ENCODE measurements at regions not wholly inside any gene's neighbourhood (a gene's known extent, or its start where the extent isn't known, plus 50 kb on each side); places are given as distances from the start of the nearest gene placed in this dataset.

DNA sequence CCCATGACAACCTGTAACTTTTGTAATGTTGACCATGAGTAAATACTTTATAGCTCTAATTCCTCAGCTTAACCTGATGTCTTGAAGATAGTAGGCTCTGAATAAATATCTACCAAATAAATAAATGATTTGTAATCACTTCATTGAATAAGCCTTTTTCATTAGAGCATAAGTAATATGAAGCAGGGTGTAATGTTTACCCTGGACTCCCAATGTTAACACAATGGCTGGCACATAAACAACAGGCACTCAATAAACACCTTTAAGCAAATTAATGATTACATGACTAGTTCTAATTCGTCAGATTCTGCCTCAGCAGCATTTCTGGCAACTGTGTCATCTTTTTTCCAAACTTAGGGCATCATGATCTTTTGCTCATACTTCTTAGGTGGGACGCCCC is 396.3 kb downstream of the LIG4 start:
- no peak overlapping the region for H3K27ac Mint-ChIP-seq
- no peaks in the 10 kb centered on the region for H3K36me3 Mint-ChIP-seq
- no peak for ATAC-seq

DNA sequence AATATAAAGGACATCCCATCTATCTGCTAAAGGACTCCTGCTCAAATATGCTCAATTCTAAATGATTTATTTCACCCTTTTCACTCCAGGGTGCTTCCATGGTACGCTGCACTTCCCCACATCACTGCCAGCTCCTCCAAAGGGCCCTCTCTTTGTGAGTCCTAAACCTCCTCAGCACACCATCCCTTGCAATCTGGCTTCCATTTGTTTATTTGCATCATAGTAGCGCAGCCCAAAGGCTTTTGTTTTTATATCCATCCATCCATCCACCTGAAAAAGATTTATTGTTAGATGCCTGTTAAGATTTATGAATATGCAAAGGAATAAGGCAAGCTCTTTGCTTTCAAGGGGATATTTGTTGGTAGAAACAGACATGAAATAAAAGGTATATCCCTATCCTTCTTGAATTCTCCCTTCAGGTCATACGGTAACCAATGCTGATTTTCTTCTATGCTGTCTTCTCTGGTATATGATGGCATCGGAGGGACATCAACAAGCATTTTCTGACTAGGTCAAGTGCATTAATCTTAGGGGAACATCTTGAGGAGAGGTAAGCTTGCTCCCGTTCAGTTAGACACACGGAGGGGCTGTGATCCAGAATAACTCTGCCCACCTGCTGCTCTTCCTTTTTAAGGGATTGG is 397.6 kb downstream of the LIG4 start:
- no peak for TF ChIP-seq ESRRA (CRISPR knock-in tag; IDR thresholded peaks at IDR 0.05; ENCODE audit: borderline replicate concordance)
- TF ChIP-seq SOX15 (CRISPR knock-in tag; IDR thresholded peaks at IDR 0.05) = no peak
- no peak for TF ChIP-seq TCF7 (CRISPR knock-in tag; IDR thresholded peaks at IDR 0.05; ENCODE audit: low read depth)
- Mint-ChIP-seq H3K27ac (peak overlapping the region; percentile 92), H3K4me1 (peaks cover 56% of the 10 kb centered on the region), H3K27me3 (ENCODE audit: low read depth) (no peaks in the 10 kb centered on the region), H3K36me3 (no peaks in the 10 kb centered on the region), H3K4me3 (peak overlapping the region; percentile 41), H3K9me3 (no peaks in the 10 kb centered on the region)
- POLR2A ChIA-PET = no interaction called here
- ATAC-seq = peak; percentile 98
- CTCF ChIA-PET = no interaction called here
- no peak for DNase-seq (ENCODE audit: low spot score)

More for the DNA sequence above, 396.3 kb downstream of the LIG4 start:
- Mint-ChIP-seq H3K4me3 (no peak overlapping the region), H3K4me1 (peaks cover 62% of the 10 kb centered on the region), H3K27me3 (ENCODE audit: low read depth) (no peaks in the 10 kb centered on the region), H3K9me3 (no peaks in the 10 kb centered on the region)
- no peak for DNase-seq (ENCODE audit: low spot score)
- CTCF ChIA-PET = no interaction called here
- POLR2A ChIA-PET = interaction anchor here (0.8 kb wide), 1 partner anchor 32 kb away, joined by 4 read pairs; no protein-coding TSS in a partner anchor
- TF ChIP-seq ZNF232 (CRISPR knock-in tag; IDR thresholded peaks at IDR 0.05) (no peak), ZNF121 (CRISPR knock-in tag; IDR thresholded peaks at IDR 0.05) (no peak), KAT7 (CRISPR knock-in tag; IDR thresholded peaks at IDR 0.05; ENCODE audit: borderline replicate concordance) (no peak), ZNF416 (CRISPR knock-in tag; IDR thresholded peaks at IDR 0.05) (no peak), ZNF263 (CRISPR knock-in tag; IDR thresholded peaks at IDR 0.05; ENCODE audit: low read depth) (no peak), GABPB1 (CRISPR knock-in tag; IDR thresholded peaks at IDR 0.05) (no peak), SMAD3 (CRISPR knock-in tag; IDR thresholded peaks at IDR 0.05; ENCODE audit: borderline replicate concordance) (no peak), ZNF219 (CRISPR knock-in tag; IDR thresholded peaks at IDR 0.05; ENCODE audit: borderline replicate concordance) (no peak), ESRRA (CRISPR knock-in tag; IDR thresholded peaks at IDR 0.05; ENCODE audit: borderline replicate concordance) (no peak), GTF2I (CRISPR knock-in tag; conservative IDR thresholded peaks at IDR 0.05) (no peak), FOXK1 (CRISPR knock-in tag; IDR thresholded peaks at IDR 0.05) (no peak)
- TF ChIP-seq, protein P1, sequence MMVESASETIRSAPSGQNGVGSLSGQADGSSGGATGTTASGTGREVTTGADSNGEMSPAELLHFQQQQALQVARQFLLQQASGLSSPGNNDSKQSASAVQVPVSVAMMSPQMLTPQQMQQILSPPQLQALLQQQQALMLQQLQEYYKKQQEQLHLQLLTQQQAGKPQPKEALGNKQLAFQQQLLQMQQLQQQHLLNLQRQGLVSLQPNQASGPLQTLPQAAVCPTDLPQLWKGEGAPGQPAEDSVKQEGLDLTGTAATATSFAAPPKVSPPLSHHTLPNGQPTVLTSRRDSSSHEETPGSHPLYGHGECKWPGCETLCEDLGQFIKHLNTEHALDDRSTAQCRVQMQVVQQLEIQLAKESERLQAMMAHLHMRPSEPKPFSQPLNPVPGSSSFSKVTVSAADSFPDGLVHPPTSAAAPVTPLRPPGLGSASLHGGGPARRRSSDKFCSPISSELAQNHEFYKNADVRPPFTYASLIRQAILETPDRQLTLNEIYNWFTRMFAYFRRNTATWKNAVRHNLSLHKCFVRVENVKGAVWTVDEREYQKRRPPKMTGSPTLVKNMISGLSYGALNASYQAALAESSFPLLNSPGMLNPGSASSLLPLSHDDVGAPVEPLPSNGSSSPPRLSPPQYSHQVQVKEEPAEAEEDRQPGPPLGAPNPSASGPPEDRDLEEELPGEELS (CRISPR knock-in tag; IDR thresholded peaks at IDR 0.05) = no peak
- TF ChIP-seq, protein P2, sequence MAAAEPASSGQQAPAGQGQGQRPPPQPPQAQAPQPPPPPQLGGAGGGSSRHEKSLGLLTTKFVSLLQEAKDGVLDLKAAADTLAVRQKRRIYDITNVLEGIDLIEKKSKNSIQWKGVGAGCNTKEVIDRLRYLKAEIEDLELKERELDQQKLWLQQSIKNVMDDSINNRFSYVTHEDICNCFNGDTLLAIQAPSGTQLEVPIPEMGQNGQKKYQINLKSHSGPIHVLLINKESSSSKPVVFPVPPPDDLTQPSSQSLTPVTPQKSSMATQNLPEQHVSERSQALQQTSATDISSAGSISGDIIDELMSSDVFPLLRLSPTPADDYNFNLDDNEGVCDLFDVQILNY (CRISPR knock-in tag; IDR thresholded peaks at IDR 0.05) = no peak
- TF ChIP-seq, protein P3, sequence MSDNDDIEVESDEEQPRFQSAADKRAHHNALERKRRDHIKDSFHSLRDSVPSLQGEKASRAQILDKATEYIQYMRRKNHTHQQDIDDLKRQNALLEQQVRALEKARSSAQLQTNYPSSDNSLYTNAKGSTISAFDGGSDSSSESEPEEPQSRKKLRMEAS (CRISPR knock-in tag; IDR thresholded peaks at IDR 0.05) = no peak
- TF ChIP-seq, protein P4, sequence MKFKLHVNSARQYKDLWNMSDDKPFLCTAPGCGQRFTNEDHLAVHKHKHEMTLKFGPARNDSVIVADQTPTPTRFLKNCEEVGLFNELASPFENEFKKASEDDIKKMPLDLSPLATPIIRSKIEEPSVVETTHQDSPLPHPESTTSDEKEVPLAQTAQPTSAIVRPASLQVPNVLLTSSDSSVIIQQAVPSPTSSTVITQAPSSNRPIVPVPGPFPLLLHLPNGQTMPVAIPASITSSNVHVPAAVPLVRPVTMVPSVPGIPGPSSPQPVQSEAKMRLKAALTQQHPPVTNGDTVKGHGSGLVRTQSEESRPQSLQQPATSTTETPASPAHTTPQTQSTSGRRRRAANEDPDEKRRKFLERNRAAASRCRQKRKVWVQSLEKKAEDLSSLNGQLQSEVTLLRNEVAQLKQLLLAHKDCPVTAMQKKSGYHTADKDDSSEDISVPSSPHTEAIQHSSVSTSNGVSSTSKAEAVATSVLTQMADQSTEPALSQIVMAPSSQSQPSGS (CRISPR knock-in tag; IDR thresholded peaks at IDR 0.05; ENCODE audit: borderline replicate concordance, low read depth) = no peak
- TF ChIP-seq, protein P5, sequence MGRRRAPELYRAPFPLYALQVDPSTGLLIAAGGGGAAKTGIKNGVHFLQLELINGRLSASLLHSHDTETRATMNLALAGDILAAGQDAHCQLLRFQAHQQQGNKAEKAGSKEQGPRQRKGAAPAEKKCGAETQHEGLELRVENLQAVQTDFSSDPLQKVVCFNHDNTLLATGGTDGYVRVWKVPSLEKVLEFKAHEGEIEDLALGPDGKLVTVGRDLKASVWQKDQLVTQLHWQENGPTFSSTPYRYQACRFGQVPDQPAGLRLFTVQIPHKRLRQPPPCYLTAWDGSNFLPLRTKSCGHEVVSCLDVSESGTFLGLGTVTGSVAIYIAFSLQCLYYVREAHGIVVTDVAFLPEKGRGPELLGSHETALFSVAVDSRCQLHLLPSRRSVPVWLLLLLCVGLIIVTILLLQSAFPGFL (CRISPR knock-in tag; IDR thresholded peaks at IDR 0.05; ENCODE audit: borderline replicate concordance) = no peak
- TF ChIP-seq, protein P6, sequence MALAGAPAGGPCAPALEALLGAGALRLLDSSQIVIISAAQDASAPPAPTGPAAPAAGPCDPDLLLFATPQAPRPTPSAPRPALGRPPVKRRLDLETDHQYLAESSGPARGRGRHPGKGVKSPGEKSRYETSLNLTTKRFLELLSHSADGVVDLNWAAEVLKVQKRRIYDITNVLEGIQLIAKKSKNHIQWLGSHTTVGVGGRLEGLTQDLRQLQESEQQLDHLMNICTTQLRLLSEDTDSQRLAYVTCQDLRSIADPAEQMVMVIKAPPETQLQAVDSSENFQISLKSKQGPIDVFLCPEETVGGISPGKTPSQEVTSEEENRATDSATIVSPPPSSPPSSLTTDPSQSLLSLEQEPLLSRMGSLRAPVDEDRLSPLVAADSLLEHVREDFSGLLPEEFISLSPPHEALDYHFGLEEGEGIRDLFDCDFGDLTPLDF (CRISPR knock-in tag; IDR thresholded peaks at IDR 0.05) = no peak
